ENCODE measurements at regions not wholly inside any gene's neighbourhood (a gene's known extent, or its start where the extent isn't known, plus 50 kb on each side); places are given as distances from the start of the nearest gene placed in this dataset.

- DNase-seq (ENCODE audit: low spot score), result no peak
- no peak overlapping the region for H3K4me3 ChIP-seq (ENCODE audit: severe bottlenecking)
- H3K27me3 ChIP-seq (ENCODE audit: insufficient read depth, poor library complexity, severe bottlenecking), result no peaks in the 10 kb centered on the region
- no peaks in the 10 kb centered on the region for H3K9me3 ChIP-seq (ENCODE audit: severe bottlenecking)
- no peak overlapping the region for H3K27ac ChIP-seq (ENCODE audit: poor library complexity, severe bottlenecking)
- no peak for TF ChIP-seq CTCF (IDR thresholded peaks at IDR 0.05; ENCODE audit: poor library complexity, severe bottlenecking)
- H3K4me1 ChIP-seq (ENCODE audit: insufficient read depth, poor library complexity, severe bottlenecking), result no peaks in the 10 kb centered on the region
- no peak for ATAC-seq (ENCODE audit: low read depth)
- no peaks in the 10 kb centered on the region for H3K36me3 ChIP-seq (ENCODE audit: low read depth)
Observed at GRCh38 chr10:111767661-111768060, 415.9 kb downstream of the GPAM start.

- Histone ChIP-seq H3K4me3 (ENCODE audit: severe bottlenecking) (no peak overlapping the region), H3K36me3 (ENCODE audit: low read depth) (no peaks in the 10 kb centered on the region), H3K27ac (ENCODE audit: poor library complexity, severe bottlenecking) (no peak overlapping the region), H3K27me3 (ENCODE audit: insufficient read depth, poor library complexity, severe bottlenecking) (no peaks in the 10 kb centered on the region), H3K9me3 (ENCODE audit: severe bottlenecking) (no peaks in the 10 kb centered on the region), H3K4me1 (ENCODE audit: insufficient read depth, poor library complexity, severe bottlenecking) (no peaks in the 10 kb centered on the region)
- TF ChIP-seq CTCF (IDR thresholded peaks at IDR 0.05; ENCODE audit: poor library complexity, severe bottlenecking), result no peak
- ATAC-seq (ENCODE audit: low read depth) (no peak), DNase-seq (ENCODE audit: low spot score) (no peak)
Observed at GRCh38 chr10:111773950-111774349, 409.6 kb downstream of the GPAM start.

- Histone ChIP-seq H3K4me3 (ENCODE audit: severe bottlenecking) (no peak overlapping the region), H3K27ac (ENCODE audit: poor library complexity, severe bottlenecking) (no peak overlapping the region), H3K36me3 (ENCODE audit: low read depth) (no peaks in the 10 kb centered on the region), H3K9me3 (ENCODE audit: severe bottlenecking) (no peaks in the 10 kb centered on the region), H3K4me1 (ENCODE audit: insufficient read depth, poor library complexity, severe bottlenecking) (no peaks in the 10 kb centered on the region), H3K27me3 (ENCODE audit: insufficient read depth, poor library complexity, severe bottlenecking) (no peaks in the 10 kb centered on the region)
- DNase-seq (ENCODE audit: low spot score) (no peak), ATAC-seq (ENCODE audit: low read depth) (no peak)
- TF ChIP-seq CTCF (IDR thresholded peaks at IDR 0.05; ENCODE audit: poor library complexity, severe bottlenecking), result no peak
Observed at GRCh38 chr10:111774486-111774885, 409.1 kb downstream of the GPAM start.

- H3K27me3 ChIP-seq (ENCODE audit: insufficient read depth, poor library complexity, severe bottlenecking), result no peaks in the 10 kb centered on the region
- no peaks in the 10 kb centered on the region for H3K36me3 ChIP-seq (ENCODE audit: low read depth)
- H3K4me3 ChIP-seq (ENCODE audit: severe bottlenecking), result no peak overlapping the region
- H3K27ac ChIP-seq (ENCODE audit: poor library complexity, severe bottlenecking), result no peak overlapping the region
- no peaks in the 10 kb centered on the region for H3K9me3 ChIP-seq (ENCODE audit: severe bottlenecking)
- TF ChIP-seq CTCF (IDR thresholded peaks at IDR 0.05; ENCODE audit: poor library complexity, severe bottlenecking), result no peak
- DNase-seq (ENCODE audit: low spot score) (no peak), ATAC-seq (ENCODE audit: low read depth) (no peak)
- H3K4me1 ChIP-seq (ENCODE audit: insufficient read depth, poor library complexity, severe bottlenecking), result no peaks in the 10 kb centered on the region
Observed at GRCh38 chr10:111784436-111784835, 399.1 kb downstream of the GPAM start.

GRCh38 chr10:111784946-111785465 is 398.6 kb downstream of the GPAM start:
- H3K4me3 ChIP-seq (ENCODE audit: severe bottlenecking), result no peak overlapping the region
- no peak for ATAC-seq (ENCODE audit: low read depth)
- TF ChIP-seq CTCF (IDR thresholded peaks at IDR 0.05; ENCODE audit: poor library complexity, severe bottlenecking), result no peak
- no peak for DNase-seq (ENCODE audit: low spot score)
- H3K4me1 ChIP-seq (ENCODE audit: insufficient read depth, poor library complexity, severe bottlenecking), result no peaks in the 10 kb centered on the region
- no peak overlapping the region for H3K27ac ChIP-seq (ENCODE audit: poor library complexity, severe bottlenecking)
- H3K27me3 ChIP-seq (ENCODE audit: insufficient read depth, poor library complexity, severe bottlenecking), result no peaks in the 10 kb centered on the region
- H3K36me3 ChIP-seq (ENCODE audit: low read depth), result no peaks in the 10 kb centered on the region
- no peaks in the 10 kb centered on the region for H3K9me3 ChIP-seq (ENCODE audit: severe bottlenecking)

All from RWPE2 (cell line).